ENCODE measurements at regions not wholly inside any gene's neighbourhood (a gene's known extent, or its start where the extent isn't known, plus 50 kb on each side); places are given as distances from the start of the nearest gene placed in this dataset.
A peak's percentile ranks its signal among the peaks of the same experiment; 100 is the strongest.

DNA sequence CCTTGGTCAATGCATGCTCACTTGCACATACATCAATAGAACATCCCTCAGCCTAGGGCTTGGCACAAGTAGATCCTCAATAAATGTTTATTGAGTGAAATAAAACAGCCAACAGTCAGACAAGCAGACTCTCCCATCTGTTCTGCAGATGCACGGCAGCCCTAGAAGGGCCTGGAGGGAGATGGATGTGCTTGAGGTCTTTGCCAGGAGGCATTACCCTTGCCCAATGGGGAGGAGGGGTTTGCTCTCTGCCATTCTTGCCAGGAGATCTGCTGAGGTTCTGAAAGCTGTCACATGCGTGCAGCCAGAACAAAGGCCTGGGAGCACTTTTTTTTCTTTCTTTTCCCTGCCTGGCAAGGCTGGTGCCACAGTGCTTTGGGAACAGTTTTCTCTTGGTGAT, 349.3 kb upstream of the THRB start:
- no peak for DNase-seq (ENCODE audit: low spot score)

DNA sequence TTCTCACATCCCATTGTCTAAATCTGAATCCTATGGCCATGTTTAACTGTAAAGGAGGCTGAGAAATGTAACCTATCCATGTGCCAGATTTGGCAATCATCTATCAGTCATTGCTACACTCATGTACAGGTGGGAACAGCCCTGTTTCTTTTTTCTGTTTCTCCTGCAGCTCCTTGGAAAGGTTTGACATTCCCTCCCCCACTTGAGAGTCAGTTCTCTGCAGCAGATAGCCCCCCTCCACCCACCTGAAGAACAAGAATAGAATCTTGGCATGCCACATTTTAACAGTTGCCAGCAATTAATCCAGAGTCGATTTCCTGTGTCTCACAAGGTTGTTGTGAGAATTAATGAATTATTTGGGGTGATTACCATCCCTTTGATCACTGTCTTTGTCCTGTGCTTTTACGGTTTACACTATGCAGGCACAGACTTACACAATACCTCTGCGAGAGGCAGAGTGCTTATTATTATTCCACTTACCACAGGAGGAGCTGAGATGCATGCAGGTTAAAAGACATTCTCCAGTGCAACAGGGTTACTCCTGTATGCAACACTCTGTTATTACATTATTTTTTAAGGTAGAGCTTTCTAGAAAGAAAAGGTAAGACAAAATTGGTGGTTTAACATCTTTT, 351.0 kb upstream of the THRB start:
- no peak for DNase-seq (ENCODE audit: low spot score)

DNA sequence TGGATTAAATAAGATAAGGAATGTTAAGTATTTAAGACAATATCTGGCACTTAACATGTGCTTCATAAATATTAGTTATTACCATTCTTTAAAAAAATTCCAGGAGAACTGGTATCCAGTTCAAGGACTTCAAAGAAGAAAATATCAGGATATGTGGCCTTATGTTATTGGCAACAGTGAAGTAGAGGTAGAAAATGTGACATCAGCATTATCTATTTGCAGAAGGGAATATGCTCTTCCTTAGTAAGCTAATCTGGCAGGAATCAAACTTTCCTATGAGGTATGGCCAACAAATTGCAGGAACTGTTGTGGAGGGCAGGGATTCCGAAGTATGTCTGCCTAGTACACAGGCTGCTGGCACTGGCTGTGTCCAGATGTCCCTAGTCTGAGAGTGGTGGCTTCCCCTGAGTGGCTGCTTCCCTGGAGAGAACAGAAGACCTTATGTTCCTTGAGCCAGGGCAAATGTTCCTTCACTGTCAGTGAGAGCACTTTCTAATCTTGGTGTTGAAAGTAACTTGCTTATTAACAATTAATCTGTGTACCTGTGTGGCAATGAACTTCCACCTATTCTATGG, 351.7 kb upstream of the THRB start:
- DNase-seq (ENCODE audit: low spot score): no peak

DNA sequence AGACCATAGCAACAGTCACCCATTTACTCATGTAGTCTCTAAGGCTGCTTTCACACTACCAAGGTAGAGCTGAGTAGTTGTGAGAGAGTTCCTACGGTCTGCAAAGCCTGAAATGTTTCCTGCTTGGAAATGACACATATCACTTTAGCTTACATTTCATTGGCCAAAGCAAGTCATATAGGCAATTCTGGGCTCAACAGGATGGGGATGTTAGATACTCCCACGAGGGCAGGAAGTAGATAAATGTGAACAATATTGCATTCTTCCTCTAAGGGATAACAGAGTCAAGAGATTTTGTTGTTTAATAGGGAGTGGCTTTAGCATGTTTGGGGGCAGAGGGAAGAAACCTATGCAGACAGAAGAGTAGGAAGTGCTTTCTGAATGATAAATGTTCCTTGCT, 355.6 kb upstream of the THRB start:
- no peak for DNase-seq (ENCODE audit: low spot score)

DNA sequence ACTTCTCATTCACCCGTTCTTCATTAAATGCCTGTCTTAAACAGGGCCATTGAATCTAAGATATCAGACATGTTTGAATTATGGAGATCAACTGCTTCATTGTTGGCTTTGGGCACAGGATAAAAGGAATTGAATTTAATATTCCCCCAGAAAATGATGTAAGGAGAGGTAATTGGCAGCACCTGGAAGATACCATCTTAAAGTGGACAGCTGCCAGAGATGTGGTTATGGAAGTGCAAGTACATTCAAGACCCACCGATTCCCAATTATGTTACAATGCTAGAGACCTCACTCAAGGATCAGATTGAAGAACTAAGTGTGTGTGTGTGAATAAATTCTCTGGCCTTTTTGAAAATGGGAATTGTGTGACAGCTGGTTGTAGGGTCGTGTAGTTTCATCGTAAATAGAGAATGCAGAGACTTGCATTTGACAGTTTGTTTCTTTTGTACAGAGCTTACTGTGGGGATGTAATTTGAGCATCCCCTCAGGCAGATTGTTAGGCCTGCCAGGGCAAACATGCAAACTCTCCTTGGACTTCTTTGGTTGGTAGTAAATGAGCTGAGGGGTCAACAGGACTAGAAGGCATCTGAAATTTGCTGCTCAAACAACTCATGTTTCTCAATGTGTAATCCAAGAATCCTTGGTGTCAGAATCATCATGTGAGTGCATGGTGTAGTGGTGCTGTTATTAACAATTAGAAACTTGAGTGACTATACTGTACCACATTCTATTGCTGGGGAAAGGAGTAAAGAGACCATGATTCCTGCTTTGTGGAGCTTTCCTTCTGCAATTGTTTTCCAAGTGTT, 359.2 kb upstream of the THRB start:
- DNase-seq (ENCODE audit: low spot score): no peak

DNA sequence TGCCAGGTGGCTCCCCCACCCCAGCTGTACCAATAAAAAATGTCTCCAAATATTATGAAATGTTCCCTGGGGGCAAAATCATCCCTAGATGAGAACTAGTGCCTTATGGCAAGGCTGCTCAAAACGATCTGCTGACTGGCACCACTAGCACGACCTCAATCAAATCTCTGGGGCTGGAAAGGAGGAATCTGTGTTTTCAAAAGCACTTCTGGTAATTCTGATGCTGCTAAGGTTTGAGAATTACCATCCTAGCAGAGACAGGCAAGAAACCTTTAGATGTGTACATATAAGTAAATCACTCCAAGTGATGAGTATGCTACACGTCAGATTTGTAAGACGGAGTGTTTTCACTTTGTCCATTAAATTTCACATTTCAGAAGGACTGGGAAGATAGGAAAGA, 360.1 kb upstream of the THRB start:
- DNase-seq (ENCODE audit: low spot score): no peak

DNA sequence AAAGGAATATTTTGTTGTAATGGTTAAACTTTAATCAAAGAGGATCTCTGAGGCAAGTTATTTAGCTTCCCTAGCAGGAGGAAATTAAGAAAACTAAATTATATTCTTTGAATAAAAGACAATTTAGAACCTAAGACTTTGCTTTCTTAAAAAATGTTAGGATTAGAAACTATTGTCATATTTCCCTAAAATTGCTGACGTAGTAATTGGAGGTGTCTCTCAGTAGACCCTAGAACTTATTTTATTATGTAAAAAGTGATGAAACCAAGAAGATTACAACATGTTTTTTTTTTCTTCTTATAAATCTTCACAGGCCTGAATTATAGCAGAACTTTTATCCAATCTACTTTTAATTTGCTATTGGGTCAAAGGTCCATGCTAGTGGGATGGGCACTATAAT, 363.3 kb upstream of the THRB start:
- no peak for DNase-seq (ENCODE audit: low spot score)

DNA sequence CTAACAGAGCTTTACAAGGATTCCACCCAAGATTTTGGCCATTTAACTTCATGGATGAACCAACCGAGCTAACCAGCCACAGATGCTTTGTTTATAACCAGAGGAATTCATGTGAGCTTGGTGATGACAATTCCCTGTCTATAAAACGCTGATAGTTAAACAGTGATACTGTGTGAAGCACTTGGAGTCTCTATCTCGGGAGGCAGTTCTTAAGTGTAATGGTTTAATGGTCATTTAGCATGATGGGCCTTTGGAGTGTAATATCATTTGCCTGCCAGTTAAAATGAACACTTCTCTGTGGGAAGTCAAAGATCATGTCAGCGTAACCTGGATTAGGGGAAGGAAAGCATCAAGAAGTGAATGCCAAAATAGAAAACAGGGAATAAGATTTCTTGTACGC, 368.6 kb upstream of the THRB start:
- no peak for DNase-seq (ENCODE audit: low spot score)

DNA sequence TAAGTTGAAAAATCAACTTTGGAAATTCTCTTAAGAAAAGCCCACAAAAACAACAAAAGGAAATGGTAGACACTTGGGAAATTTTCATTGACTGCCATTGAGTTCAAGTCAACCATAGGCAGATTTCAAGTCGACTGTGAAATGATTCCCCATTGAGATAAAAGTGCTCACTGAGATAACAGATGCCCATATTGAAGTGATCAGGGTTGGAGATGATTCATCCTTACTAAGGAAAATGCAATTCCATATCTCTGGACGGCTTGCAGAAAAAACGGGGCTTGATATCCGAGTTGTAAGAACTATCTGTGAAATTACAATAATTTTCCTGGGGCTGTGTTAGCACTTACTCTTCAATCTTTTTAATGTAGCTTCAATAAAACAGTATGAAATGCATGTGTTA, 373.1 kb upstream of the THRB start:
- no peak for DNase-seq (ENCODE audit: low spot score)

DNA sequence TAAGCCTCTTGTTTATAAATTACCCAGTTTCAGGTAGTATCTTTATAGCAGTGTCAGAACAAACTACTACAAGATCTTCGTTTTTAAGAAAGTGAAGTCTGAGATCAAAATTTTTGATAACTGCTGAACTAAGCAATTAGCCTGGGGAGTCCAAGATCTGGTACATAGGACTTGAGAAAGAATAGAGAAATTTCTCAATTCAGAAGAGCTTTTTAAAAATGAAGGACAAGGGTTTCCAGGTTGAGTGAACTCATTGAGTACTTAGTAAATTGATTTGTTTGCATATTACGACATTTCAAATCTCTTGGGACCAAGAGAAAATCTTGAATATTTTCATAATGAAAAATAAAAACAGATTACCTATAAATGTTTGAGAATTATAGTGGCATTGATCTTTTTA, 386.6 kb upstream of the THRB start:
- DNase-seq (ENCODE audit: low spot score): no peak

DNA sequence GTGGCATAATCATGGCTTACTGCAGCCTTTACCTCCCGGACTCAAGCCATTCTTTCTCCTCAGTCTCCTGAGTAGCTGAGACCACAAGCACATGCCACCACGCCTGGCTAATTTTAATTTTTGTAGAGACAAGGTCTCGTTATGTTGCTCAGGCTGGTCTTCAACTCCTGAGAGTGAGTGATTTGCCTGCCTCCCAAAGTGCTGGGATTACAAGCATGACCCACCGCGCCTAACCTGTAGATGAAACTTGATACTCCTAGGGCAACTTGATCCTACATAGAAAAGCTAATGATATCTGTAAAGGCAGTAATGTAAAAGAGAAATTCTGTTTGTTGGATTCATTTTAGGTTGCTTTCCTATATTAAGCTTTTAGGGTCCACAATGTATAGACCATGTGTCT, 391.9 kb upstream of the THRB start:
- DNase-seq (ENCODE audit: low spot score): no peak

DNA sequence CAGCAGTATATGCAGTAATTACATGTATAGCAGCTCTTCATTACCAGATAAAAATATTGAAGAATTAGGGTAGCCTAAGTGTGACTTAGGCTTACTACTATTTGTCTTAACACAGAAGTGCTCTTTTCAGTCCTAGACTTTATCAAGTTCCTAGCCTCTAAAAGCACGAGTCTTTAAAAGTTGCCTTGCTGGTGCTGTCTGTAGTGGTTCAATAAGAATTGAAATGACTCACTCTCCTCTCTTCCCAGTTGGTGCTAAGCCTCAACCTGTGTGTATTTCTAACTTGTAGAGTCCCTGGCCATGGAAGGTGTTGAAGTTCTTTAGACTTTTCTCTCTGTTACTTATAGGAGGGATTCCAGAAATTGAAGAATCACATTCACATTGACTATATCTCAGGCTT, 395.4 kb upstream of the THRB start:
- no peak for DNase-seq (ENCODE audit: low spot score)

DNA sequence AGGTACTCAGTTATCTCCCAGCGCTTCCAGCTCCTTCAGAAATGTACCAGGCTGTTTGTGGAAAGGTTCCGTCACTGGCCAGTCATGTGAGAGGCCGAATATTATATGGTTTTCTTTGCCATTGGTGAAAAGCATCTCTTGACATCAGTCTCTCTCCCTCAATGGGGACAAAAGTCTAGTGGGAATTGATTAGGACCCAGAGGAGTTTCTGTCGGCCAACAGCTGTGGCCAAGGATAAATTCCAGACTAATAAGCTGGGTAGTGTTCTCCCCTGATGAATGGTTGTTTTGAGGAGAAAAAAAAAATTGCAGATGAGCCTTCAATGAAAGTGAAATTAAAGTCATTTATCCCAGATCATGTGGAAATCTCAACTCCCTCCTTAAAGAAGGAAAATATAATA, 404.7 kb upstream of the THRB start:
- DNase-seq (ENCODE audit: low spot score): no peak

DNA sequence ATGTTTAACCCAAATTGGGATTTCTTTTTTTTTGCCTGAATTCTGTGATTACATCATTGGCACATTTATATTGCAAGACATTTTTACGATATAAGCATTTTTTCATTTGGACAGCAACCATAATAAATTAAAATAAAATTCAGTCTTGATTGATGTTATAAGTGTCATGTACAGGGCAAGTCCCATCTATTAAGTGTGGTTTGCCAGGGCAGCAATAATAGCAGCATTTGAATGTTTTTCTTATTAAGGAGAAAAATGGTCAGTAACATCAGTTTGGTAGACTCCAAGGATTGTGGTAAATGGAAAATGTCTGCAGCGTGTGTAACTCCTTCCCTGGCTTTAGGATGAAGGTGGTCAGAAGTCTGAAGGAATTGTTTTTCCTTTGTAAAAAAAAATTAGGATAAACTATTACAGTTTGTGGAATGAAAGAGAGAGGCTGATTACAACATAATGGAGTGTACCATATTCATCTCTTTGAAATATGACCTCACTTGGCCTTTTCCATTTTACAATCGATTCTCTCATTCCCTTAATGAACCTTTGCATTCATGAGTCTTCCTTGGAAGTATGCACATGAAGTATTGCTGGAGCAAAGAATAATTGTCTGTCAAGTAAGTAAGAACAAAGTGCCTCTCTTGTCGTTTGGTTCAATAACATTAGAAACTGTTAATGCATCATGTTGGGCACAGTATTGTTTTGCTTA, 405.4 kb upstream of the THRB start:
- no peak for DNase-seq (ENCODE audit: low spot score)

DNA sequence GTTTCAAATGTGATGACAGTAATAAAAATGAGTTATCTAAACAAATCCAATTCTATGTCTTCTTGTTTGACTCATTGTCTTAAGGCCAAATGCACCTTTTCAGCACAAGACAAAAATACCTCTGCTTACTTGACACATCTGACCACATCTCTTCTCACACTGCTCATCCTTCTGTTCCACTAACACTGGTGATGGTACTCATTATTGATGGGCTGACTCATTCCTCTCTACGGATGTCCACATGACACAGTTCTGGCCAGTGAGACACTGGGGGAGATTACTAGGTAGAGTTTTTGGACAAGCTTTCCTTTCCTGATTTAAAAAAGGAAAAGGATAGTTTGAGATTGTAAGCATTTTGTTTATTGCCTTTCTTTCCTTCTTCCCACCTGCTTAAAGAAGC, 410.6 kb upstream of the THRB start:
- DNase-seq (ENCODE audit: low spot score): peak; percentile 3

DNA sequence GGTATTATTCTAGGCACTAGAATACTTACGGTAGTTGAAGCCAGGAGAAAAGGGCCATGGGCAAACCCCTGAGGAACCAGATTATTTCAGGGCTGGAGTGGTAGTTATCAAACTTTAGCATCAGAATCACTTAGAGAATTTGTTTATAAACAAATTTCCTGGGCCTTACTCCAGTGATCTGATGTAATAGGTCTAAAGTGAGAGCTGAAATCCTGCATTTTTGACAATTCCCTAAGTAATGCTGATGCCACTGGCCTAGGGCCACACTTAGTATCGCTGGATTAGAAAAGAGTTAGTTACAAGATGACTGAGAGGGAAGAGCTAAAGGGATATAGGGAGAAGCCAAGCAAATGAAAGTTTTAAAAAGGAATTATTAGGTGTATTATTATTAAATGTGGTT, 412.5 kb upstream of the THRB start:
- DNase-seq (ENCODE audit: low spot score): no peak

DNA sequence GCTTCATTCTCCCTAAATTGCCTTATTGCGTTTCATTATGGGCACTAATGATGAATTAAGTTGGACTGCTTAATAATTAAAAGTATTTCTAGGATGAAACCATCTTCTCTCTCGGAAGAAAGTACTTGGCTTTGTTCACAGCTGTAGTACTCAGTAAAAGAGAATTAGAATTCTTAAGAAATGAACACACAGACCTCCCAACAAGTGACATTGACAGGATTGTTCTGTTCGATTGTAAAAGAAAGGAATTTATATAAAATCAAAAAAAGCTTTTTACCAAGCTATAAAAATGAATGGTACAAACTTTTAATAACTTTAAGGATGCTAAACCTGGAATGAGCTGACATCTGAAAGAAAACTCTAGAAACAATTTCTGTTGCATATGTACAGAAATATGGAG, 416.4 kb upstream of the THRB start:
- DNase-seq (ENCODE audit: low spot score): no peak

DNA sequence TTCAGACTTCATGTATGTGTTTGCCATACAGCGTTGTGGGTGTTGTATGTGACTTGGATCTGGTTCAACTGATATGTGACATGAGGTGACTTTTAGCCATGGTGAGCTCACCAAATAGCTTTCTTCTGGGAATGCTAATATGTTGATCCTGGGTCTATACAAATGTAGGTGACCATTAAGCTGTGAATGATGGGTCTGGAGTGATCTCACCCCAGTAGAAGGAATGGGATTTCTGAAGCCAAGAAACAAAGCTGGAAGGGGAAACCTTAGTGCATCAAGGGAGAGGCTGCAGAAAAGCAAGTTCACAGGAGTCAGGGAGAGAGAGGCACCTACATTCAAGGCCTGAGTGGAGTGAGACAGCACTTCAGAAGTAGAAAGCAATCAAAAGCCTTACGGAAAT, 421.0 kb upstream of the THRB start:
- DNase-seq (ENCODE audit: low spot score): no peak

DNA sequence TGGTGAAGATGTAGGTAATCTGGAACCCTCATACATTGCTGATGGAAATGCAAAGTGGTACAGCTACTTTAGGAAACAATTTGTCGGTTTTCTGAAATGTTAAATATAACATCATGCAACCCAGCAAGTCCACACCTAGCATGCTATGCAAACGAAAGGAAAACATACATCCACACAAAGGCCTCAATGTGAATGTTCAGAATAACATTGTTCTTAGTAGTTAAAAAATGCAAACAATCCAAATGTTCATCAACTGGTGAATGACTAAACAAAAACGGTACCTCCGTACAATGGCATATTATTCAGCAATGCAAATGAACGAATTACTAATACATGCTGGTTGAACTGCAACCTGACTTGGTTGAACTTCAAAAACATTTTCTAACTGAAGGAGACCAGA, 423.3 kb upstream of the THRB start:
- DNase-seq (ENCODE audit: low spot score): no peak

DNA sequence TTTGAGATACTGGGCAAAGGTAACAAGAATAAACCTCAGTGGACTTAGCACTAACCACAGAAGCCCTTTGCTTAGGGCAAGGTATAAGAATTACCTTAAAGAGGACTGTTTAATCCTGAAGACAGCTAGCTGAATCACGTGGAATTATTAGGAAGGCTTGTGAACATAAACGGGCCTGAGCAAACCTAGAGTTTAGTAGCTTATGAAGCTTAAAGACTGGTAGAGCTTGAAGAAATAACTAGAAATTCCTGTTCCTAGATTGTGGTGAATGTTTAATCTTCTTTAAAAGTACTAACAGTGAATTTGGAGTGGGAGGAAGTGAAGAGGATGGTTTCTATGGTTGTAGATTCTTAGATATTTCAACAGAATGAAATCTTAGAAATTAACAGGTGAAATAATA, 428.9 kb upstream of the THRB start:
- DNase-seq (ENCODE audit: low spot score): peak; percentile 55

DNA sequence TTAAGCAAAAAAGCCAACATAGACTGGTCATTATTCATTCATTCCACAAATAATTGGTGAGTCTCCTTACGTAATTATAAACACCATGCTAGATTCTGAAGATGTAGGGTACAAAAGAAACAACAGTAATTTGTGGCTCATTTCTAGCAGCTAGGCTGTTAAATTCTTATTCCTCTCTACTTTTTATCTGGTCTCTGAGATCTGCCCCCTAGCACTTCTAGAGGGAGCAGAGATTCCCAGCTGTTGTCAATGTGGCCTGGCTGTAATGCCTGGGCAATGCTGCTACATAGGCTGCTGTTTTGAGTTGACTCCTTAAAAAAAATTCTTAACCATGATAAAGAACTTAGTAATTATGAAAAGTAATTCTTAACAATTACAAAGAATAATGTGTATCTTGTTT, 434.9 kb upstream of the THRB start:
- no peak for DNase-seq (ENCODE audit: low spot score)

DNA sequence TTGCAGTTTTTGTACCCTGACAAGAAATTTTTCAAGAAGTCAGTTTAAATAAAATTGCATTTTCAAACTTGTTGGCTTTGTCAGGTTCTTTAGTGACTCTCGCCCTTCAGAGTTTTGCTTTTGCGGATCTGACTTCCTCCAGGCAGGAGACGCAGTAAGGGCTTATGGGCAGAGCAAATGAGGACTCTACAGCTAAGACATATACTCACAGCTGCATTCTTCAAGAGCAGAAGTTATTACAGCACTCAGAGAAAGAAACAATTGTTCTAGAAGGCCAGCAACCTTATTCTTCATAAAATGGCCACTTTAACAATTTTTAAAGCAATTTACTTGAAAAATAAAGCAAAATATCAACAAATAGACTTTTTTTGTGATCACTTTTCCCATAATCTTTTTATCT, 438.8 kb upstream of the THRB start:
- DNase-seq (ENCODE audit: low spot score): no peak

DNA sequence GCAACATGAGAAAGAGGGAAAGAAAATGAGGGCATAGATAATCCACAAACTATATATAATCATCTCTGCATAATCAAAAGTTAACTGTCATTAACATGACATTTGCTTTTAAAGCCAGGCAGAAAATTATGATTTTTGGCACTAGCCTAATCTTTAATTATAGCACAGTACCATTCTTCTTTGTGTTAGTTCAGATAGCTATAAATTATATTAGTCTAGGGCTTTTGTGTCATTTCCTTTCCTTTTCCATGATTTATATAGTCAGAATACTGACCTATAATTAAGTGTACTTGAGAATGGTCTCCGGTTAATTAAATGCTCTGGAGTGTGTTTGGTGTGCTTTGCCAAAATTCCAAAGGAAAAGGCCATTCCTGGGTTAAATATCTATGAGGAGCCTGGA, 441.9 kb upstream of the THRB start:
- DNase-seq (ENCODE audit: low spot score): no peak
